Body of pancreas (tissue), 4 donors: ENCODE measurements at regions not wholly inside any gene's neighbourhood (a gene's known extent, or its start where the extent isn't known, plus 50 kb on each side); places are given as distances from the start of the nearest gene placed in this dataset.

Experiments
- POLR2A ChIP-seq, 3 donors: fragments of 450-650 bp; IDR thresholded peaks; one replicate each; pipeline ENCODE4 v1.6.1; 2016; ENCODE audit warnings: antibody characterized with exemption in 3 of 3, mild to moderate bottlenecking in 2 of 3
- TF ChIP-seq, protein P1 (sequence below), 7 experiments: fragments of 450-650 bp in 4 of 7; fragments of 200-600 bp in 3 of 7; sonication (generic) in 3 of 7; IDR thresholded peaks; one replicate each; pipeline ENCODE4 v1.5.1; 2016 to 2019; ENCODE audit warnings: antibody characterized with exemption in 7 of 7

DNA sequence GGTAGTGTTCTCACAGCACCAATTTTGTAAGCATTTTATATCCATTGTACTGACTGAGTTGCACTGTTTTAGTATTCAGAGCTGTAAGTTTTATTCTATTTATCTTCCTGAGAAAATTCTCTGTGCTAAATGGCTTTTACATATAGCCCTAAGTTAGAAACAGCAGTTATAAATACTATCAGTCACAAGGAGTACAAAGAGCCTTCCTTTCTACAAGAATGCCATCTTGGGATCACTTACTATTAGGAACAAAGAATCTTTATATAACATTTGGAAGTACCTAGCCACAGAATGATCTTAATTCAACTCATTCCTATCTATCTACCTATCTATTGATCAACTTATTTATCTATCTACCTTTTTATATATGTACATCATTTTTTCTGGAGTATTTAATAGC is 423.9 kb upstream of the RGS18 start:
- TF ChIP-seq, protein P1, sequence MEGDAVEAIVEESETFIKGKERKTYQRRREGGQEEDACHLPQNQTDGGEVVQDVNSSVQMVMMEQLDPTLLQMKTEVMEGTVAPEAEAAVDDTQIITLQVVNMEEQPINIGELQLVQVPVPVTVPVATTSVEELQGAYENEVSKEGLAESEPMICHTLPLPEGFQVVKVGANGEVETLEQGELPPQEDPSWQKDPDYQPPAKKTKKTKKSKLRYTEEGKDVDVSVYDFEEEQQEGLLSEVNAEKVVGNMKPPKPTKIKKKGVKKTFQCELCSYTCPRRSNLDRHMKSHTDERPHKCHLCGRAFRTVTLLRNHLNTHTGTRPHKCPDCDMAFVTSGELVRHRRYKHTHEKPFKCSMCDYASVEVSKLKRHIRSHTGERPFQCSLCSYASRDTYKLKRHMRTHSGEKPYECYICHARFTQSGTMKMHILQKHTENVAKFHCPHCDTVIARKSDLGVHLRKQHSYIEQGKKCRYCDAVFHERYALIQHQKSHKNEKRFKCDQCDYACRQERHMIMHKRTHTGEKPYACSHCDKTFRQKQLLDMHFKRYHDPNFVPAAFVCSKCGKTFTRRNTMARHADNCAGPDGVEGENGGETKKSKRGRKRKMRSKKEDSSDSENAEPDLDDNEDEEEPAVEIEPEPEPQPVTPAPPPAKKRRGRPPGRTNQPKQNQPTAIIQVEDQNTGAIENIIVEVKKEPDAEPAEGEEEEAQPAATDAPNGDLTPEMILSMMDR (IDR thresholded peaks at IDR 0.05) = no peak
- TF ChIP-seq POLR2A (IDR thresholded peaks at IDR 0.05) = no peak
